Epithelial cell of proximal tubule (primary cell): ENCODE measurements at regions not wholly inside any gene's neighbourhood (a gene's known extent, or its start where the extent isn't known, plus 50 kb on each side); places are given as distances from the start of the nearest gene placed in this dataset.

Source experiments
- DNase-seq: peaks from one replicate; pipeline ENCODE4 v3.0.0-alpha.2; 2011; ENCODE audit warnings: low read depth
- H3K4me3 ChIP-seq: 2 replicates; pipeline ENCODE4 v1.5.1; 2011; ENCODE audit warnings: low read depth, mild to moderate bottlenecking, low read length
- CTCF ChIP-seq: conservative IDR thresholded peaks from 2 replicates; pipeline ENCODE4 v1.5.1; 2012; ENCODE audit warnings: low read depth, mild to moderate bottlenecking, low read length

GRCh38 chr5:123753937-123754891 is 242.2 kb downstream of the CSNK1G3 start:
- H3K4me3 ChIP-seq = no peak overlapping the region
- no peak for TF ChIP-seq CTCF
- DNase-seq = no peak

- DNase-seq = no peak
- no peak overlapping the region for H3K4me3 ChIP-seq
- TF ChIP-seq CTCF = no peak
Observed at GRCh38 chr5:123753180-123753936, 241.4 kb downstream of the CSNK1G3 start.

- H3K4me3 ChIP-seq = no peak overlapping the region
- no peak for TF ChIP-seq CTCF
- peak; percentile 37 for DNase-seq
Observed at GRCh38 chr5:123752552-123753179, 240.7 kb downstream of the CSNK1G3 start.

DNA sequence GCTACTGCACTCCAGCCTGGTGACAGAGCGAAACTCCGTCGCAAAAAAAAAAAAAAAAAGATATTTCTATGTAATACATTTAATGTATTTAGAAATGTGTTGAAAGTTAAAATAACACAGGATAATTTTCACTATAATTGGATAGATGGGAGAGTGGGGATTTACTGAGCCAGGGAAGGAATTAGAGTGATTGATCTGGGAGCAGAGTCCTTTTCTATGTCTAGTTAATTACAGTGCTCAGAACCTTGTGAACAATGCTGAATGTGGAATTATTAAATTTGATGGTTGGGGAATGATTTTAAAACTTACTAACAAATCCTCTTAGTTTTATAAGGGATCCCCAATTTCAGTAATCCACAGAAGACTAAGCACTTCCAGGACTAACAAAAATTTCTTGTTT is 239.7 kb downstream of the CSNK1G3 start:
- DNase-seq = no peak
- TF ChIP-seq CTCF = no peak
- H3K4me3 ChIP-seq = no peak overlapping the region

DNA sequence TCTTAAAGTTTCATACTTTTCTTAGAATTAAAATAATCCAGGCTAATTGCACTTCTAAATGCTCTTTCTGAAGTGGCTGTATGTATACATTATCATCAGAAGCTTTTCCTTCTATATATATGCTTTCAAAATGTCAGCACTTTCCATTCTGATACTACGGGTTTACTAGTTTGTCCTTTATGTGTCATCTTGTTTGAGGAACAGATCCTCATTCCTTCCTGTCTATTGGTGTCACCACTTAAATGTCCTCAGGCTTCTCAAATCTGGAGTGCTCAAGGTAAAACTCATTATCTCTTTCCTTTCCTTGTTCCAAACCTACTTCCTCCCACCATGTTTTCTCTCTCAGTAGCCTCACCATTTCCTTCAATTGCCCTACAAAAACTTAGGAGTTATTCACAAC is 236.3 kb downstream of the CSNK1G3 start:
- no peak overlapping the region for H3K4me3 ChIP-seq
- no peak for TF ChIP-seq CTCF
- no peak for DNase-seq

GRCh38 chr5:123746683-123747360 is 234.8 kb downstream of the CSNK1G3 start:
- H3K4me3 ChIP-seq = no peak overlapping the region
- TF ChIP-seq CTCF = no peak

More at GRCh38 chr5:123746683-123747360, 234.8 kb downstream of the CSNK1G3 start:
- no peak for DNase-seq
